ENCODE measurements at regions not wholly inside any gene's neighbourhood (a gene's known extent, or its start where the extent isn't known, plus 50 kb on each side); places are given as distances from the start of the nearest gene placed in this dataset.
A peak's percentile ranks its signal among the peaks of the same experiment; 100 is the strongest.
"Not testable (repeated sequence)": the region's sequence is repeated elsewhere in the genome, so short reads cannot be mapped to it uniquely, and the experiment has no call there.

DNA sequence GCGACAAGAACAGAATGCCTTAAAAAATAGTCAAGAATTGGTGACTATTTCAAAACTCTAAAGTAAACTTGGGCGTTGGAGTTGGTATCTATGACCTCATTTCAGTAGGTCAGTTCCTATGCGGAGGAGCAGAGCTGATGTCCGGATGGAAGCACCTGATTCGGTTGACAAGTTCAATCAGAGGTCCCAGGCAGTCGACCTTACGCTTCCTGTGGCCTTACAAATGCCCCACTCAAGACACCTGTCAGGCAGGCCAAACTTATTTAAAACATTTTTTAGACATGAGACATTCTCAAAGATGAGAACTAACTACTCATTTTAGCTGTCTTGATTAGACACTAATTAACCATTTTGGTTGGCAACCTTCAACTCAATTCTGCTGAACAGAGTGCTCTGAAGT, 137.7 kb upstream of the ADAMTS3 start:
- H3K27ac Mint-ChIP-seq: no peak overlapping the region
- H3K4me3 Mint-ChIP-seq: no peak overlapping the region
- DNase-seq (no peak), ATAC-seq (no peak)
- peaks cover 3% of the 10 kb centered on the region for H3K4me1 Mint-ChIP-seq
- CTCF ChIA-PET: no interaction called here
- no peaks in the 10 kb centered on the region for H3K9me3 Mint-ChIP-seq (ENCODE audit: low read depth)
- no peaks in the 10 kb centered on the region for H3K36me3 Mint-ChIP-seq
- H3K27me3 Mint-ChIP-seq: peaks cover 12% of the 10 kb centered on the region

DNA sequence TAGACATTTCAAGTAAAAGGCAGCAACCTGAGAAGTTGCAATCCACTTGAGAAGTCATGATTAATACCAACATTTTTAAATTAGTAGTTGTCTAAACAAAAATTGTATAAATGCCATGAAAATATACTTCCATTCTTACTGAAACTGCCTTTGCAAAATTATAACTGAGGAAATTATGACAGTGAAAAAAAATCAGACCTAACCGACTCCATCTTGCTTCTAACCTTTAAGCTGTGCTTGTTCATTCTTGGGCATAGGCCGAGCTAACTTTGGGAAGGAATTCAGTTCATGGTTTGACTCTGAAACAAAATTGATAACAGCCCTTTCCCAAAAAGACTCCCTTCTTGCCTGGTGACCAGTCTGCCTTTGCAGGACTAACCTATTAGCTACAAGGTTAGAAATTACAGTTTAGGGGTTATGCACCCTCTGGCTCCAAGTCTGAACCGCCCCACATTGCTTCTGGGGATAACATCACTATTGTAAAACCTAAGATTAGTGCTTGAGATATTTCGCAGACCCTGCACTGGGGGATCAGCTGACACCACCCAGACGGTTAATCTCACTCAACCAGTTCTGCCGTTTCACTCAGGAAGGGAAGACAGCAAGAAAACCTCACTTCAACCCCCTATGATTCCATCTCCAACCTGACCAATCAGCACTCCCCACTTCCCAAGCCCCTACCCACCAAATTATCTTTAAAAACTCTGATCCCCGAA, 136.1 kb upstream of the ADAMTS3 start:
- DNase-seq; H3K4me3 Mint-ChIP-seq; ATAC-seq; CTCF ChIA-PET; H3K27ac Mint-ChIP-seq; H3K27me3 Mint-ChIP-seq; H3K4me1 Mint-ChIP-seq; H3K36me3 Mint-ChIP-seq; H3K9me3 Mint-ChIP-seq (ENCODE audit: low read depth): not testable (repeated sequence)

DNA sequence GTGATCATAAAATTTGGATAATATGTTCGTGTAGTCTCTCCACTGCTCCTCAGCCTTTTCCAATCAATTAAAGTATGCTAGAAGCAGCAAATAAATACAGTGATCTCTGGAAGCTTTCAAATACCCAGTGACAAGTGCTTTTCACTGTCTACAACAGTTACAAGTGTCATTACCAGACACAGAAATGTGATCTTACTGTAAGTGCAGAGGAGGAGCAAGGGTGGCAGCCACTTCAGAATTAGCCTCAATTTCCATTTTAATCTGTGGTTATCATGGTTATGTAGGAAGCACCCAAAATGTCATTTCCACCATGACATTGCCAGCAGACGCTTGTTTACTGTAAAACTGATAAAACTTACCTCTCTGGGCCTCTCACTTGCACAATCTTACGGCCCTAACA, 133.9 kb upstream of the ADAMTS3 start:
- no peaks in the 10 kb centered on the region for H3K9me3 Mint-ChIP-seq (ENCODE audit: low read depth)

DNA sequence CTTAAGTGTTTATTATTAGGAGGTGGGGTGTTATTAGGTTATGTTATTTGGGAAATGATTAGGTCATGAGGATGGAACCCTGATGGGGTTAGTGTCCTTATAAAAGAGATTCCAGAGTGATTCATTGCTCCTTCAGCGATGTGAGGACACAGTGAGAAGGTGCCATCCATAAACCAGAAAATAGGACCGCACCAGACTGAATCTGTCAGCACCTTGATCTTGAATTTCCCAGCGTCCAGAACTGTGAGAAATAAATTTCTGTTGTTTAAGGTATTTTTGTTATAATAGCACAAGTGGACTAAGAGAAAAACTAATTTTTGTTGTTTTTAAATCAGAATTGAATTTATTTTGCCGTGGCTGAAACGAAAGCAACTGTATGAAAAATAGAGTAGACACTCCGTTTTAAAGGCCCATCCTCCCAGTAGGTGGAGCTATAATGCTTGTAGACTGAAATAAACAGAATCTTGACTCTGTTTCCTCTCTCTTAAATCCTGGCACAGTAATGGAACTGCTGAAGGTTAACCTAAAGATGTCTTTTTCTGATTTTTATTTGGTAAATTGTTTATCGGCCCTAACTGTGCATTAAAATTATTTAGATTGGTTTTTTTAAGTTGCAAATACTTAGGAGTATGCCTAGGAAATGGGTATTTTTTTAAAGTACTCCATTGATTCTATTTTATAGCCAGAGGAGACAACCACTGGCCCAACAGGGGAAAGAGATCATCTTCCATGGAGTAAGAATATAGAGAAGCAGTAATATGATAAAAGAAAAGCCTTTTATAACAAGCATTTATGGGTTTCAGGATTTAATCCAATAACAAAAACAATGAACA, 133.2 kb upstream of the ADAMTS3 start:
- peak; percentile 69 for ATAC-seq
- Mint-ChIP-seq H3K36me3 (no peaks in the 10 kb centered on the region), H3K4me3 (peak overlapping the region; percentile 70), H3K27ac (no peak overlapping the region), H3K4me1 (peaks cover 3% of the 10 kb centered on the region), H3K27me3 (peaks cover 6% of the 10 kb centered on the region), H3K9me3 (ENCODE audit: low read depth) (no peaks in the 10 kb centered on the region)
- CTCF ChIA-PET: no interaction called here
- peak; percentile 45 for DNase-seq

More for the DNA sequence above, 133.9 kb upstream of the ADAMTS3 start:
- ATAC-seq: no peak
- peaks cover 6% of the 10 kb centered on the region for H3K27me3 Mint-ChIP-seq
- H3K4me1 Mint-ChIP-seq: peaks cover 3% of the 10 kb centered on the region
- no peak overlapping the region for H3K4me3 Mint-ChIP-seq
- H3K36me3 Mint-ChIP-seq: no peaks in the 10 kb centered on the region
- DNase-seq: no peak
- CTCF ChIA-PET: no interaction called here
- no peak overlapping the region for H3K27ac Mint-ChIP-seq

DNA sequence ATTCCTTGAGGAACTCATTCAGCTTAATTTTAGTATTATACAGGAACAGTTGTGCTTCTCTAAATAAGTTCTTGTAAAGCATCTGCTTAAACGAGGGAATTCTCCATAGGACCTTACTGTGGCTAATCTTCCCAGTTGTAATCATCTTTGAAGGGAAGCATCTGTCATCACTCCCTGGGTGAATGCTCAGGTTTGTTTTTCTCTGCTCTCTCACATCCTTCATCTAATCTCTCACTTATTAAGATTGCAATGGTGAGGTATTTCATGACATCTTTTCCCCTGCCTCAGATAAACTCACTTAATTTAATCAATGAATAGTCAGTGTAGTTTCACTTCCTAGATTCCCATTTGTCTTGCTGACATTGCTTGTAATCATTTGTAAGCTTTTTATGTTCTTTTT, 121.8 kb upstream of the ADAMTS3 start:
- Mint-ChIP-seq H3K4me3 (no peak overlapping the region), H3K9me3 (ENCODE audit: low read depth) (no peaks in the 10 kb centered on the region), H3K27ac (no peak overlapping the region), H3K36me3 (no peaks in the 10 kb centered on the region), H3K4me1 (no peaks in the 10 kb centered on the region), H3K27me3 (no peaks in the 10 kb centered on the region)
- ATAC-seq (no peak), DNase-seq (no peak)
- CTCF ChIA-PET: no interaction called here

DNA sequence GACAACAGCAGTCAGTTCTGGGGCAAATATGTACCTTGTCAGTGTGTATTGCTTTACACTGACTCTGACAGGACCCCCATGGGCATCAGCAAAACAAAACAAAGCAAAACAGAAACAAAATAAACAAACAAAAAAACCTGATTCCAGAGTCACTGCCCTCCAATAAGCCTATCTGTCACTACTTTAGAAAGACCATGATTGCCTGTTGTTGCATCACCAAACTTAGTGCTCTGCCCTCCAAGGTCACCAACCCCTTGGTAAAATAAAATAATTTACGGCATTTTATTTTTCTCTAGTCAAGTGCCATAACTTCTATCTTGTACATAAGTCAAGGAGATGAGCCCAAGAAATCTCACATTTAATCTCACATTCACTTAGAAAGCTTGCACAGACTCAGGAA, 120.9 kb upstream of the ADAMTS3 start:
- ATAC-seq (no peak), DNase-seq (no peak)
- no peak overlapping the region for H3K4me3 Mint-ChIP-seq
- H3K36me3 Mint-ChIP-seq: no peaks in the 10 kb centered on the region
- no peak overlapping the region for H3K27ac Mint-ChIP-seq
- no peaks in the 10 kb centered on the region for H3K4me1 Mint-ChIP-seq
- CTCF ChIA-PET: no interaction called here
- no peaks in the 10 kb centered on the region for H3K9me3 Mint-ChIP-seq (ENCODE audit: low read depth)
- no peaks in the 10 kb centered on the region for H3K27me3 Mint-ChIP-seq

DNA sequence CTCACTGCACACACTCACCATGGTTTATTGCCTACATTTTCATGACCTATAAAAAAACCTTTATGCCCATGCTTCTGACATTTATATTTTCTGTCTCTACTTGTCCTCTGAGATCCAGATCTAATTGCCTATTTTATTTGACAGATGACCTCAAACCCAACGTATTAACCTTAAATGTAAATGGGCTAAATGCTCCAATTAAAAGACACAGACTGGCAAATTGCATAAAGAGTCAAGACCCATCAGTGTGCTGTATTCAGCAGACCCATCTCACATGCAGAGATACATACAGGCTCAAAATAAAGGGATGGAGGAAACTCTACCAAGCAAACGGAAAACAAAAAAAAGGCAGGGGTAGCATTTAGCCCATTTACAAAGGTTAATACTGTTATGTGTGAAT, 117.4 kb upstream of the ADAMTS3 start:
- CTCF ChIA-PET; DNase-seq; H3K27me3 Mint-ChIP-seq; H3K4me1 Mint-ChIP-seq; ATAC-seq; H3K9me3 Mint-ChIP-seq (ENCODE audit: low read depth); H3K4me3 Mint-ChIP-seq; H3K36me3 Mint-ChIP-seq; H3K27ac Mint-ChIP-seq: not testable (repeated sequence)

DNA sequence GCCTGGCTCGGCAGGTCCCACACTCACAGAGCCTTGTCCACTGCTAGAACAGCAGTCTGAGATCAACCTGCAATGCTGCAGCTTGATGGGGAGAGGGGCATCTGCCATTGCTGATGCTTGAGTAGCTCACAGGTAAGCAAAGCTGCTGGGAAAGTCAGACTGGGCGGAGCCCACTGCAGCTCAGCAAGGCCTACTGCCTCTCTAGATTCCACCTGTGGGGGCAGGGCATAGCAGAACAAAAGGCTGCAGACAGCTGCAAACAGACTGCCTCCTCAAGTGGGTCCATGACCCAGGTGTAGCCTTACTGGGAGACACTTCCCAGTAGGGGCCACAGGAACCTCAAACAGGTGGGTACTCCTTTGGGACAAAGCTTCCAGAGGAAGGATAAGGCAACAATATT, 110.6 kb upstream of the ADAMTS3 start:
- Mint-ChIP-seq H3K4me1 (no peaks in the 10 kb centered on the region), H3K27me3 (no peaks in the 10 kb centered on the region), H3K9me3 (ENCODE audit: low read depth) (no peaks in the 10 kb centered on the region), H3K4me3 (no peak overlapping the region), H3K36me3 (no peaks in the 10 kb centered on the region), H3K27ac (no peak overlapping the region)
- no peak for ATAC-seq
- CTCF ChIA-PET: interaction anchor here (1.5 kb wide), 1 partner anchor 21 kb away, joined by 3 read pairs; no protein-coding TSS in a partner anchor
- no peak for DNase-seq

DNA sequence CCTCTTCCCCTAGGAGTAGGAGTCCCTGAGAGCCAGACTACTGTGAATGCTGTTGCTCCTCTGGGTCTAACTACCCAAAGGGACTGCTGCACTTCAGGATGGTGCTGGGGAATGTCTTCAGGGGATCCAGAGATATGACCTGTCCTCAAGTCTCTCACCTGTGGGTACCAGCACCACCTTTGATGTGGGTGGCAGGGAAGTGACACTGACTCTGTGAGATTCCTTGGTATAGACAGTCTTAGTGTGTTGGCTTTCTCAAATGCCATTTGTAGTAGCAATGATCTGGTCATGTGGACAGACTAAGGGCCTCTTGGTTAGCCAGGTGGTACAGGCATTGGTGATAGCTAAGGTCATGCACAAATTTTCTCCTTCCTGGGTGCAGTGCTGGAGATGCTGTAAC, 108.9 kb upstream of the ADAMTS3 start:
- ATAC-seq (no peak), DNase-seq (no peak)
- no peak overlapping the region for H3K4me3 Mint-ChIP-seq
- CTCF ChIA-PET: no interaction called here
- H3K9me3 Mint-ChIP-seq (ENCODE audit: low read depth): no peaks in the 10 kb centered on the region
- no peak overlapping the region for H3K27ac Mint-ChIP-seq
- no peaks in the 10 kb centered on the region for H3K4me1 Mint-ChIP-seq
- H3K36me3 Mint-ChIP-seq: no peaks in the 10 kb centered on the region
- H3K27me3 Mint-ChIP-seq: no peaks in the 10 kb centered on the region

DNA sequence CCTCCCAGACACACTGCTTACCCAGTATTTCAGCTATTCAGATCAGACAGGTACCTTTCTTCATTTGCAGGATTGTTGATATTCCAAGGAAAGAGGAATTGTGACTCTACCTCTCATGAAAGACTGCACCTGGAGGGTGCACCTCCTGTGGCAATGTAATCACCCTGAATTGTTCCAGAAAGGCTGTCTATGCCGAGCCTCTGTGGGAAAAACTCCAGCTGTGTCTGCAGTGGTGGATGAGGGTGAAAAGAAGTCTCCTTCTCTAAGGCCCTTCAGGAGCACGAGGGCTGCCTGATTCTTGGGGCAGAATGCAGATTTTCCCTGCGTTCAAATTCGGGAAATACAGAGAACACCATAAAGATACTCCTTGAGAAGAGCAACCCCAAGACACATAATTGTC, 108.2 kb upstream of the ADAMTS3 start:
- no peak for DNase-seq
- Mint-ChIP-seq H3K4me1 (no peaks in the 10 kb centered on the region), H3K4me3 (no peak overlapping the region), H3K9me3 (ENCODE audit: low read depth) (no peaks in the 10 kb centered on the region), H3K27ac (no peak overlapping the region), H3K36me3 (no peaks in the 10 kb centered on the region), H3K27me3 (no peaks in the 10 kb centered on the region)
- no peak for ATAC-seq
- CTCF ChIA-PET: no interaction called here

DNA sequence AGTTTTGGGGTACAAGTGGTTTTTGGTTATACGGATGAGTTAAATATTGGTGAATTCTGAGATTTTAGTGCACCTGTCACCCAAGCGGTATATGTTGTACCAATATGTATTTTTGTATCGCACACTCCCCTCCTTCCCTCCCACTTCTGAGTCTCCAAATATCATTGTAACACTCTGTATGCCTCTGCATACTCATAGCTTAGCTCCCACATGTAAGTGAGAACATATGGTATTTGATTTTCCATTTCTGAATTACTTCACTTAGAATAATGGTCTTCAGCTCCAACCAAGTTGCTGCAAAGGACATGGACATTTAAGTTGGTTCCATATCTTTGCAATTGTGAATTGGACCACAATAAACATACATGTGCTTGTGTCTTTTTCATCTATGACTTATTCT, 103.0 kb upstream of the ADAMTS3 start:
- Mint-ChIP-seq H3K27ac (no peak overlapping the region), H3K4me3 (no peak overlapping the region), H3K36me3 (no peaks in the 10 kb centered on the region), H3K27me3 (no peaks in the 10 kb centered on the region), H3K4me1 (no peaks in the 10 kb centered on the region), H3K9me3 (ENCODE audit: low read depth) (no peaks in the 10 kb centered on the region)
- no peak for DNase-seq
- CTCF ChIA-PET: no interaction called here
- no peak for ATAC-seq

DNA sequence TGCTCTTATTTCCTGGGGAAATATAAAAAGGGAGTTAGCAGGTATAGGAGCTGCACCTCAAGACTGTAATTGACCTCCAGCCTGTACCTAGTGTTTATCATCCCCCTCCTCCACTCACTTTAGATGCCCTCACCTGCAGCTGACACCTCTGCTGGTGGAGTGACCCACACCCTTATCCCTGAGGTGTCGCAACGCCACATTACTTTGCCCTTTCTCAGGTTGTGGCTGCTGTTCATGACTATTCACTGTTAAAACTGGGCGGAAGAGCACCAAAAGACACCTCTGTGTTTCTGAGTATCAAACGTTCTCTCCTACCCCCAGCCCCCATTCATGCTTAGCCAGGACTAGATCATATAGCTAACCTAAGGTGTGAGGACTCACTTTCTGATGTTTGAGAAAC, 101.5 kb upstream of the ADAMTS3 start:
- H3K36me3 Mint-ChIP-seq: no peaks in the 10 kb centered on the region
- ATAC-seq: no peak
- H3K27ac Mint-ChIP-seq: no peak overlapping the region
- DNase-seq: no peak
- H3K4me1 Mint-ChIP-seq: no peaks in the 10 kb centered on the region
- no peaks in the 10 kb centered on the region for H3K27me3 Mint-ChIP-seq
- no peak overlapping the region for H3K4me3 Mint-ChIP-seq
- H3K9me3 Mint-ChIP-seq (ENCODE audit: low read depth): no peaks in the 10 kb centered on the region
- CTCF ChIA-PET: no interaction called here

DNA sequence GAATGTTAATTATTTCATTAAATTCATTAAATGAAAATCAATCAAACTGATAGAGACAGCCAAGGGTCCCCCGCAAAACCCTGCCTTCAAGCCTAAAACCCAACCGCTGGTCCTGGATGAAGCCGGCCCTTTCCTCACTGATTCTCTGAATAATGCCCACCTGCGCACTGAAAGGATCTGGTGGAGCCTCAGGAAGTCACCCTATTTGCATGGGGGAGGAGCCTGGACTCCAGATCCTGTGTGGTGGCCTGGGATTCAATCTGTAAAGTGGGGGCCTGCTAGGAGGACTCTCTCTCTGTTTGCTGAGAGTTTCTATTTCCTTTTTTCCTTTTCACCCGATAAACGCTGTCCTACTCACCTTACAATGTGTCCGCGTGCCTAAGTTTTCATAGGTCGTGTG, 97.9 kb upstream of the ADAMTS3 start:
- Mint-ChIP-seq H3K9me3 (ENCODE audit: low read depth) (no peaks in the 10 kb centered on the region), H3K27ac (no peak overlapping the region), H3K27me3 (no peaks in the 10 kb centered on the region), H3K36me3 (no peaks in the 10 kb centered on the region), H3K4me1 (no peaks in the 10 kb centered on the region), H3K4me3 (no peak overlapping the region)
- CTCF ChIA-PET: no interaction called here
- no peak for DNase-seq
- ATAC-seq: no peak

DNA sequence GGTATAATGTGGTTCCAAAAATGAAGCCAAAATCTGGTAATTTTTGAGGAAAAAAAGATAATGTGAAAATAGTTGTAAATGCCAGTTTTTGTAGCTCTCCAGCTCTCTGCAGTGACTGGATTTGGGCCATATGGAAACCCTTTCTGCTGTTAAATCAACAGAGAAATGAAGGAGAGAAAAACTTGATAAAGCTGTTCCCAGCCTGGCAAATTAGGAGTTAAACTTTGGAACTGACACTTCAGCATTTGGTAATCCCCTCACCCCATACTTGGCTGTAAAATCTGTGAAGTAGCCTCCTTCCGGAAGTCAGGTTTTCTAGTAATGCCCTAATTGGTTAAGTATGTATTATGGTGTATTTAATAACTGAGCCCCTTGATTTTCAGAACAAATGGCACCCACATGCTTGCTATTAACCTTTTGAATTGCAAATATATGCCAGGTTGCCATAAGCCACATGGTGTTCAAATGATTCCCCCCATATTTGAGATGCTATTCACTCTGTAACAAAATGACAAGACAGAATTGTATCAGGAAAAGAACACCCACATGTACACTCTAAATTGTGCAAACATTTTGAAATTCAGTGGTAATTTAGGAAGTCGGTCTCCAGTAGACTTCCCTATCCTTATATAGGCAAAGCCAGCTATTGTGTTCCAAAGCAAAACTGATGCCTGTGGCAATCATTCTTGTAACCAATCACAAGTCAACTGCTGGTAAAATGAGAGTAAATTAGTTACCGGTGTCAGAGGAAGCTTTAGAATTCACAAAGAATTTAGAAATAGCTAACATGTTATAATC, 96.3 kb upstream of the ADAMTS3 start:
- H3K27me3 Mint-ChIP-seq: no peaks in the 10 kb centered on the region
- CTCF ChIA-PET: no interaction called here
- DNase-seq (no peak), ATAC-seq (no peak)
- no peak overlapping the region for H3K4me3 Mint-ChIP-seq
- no peaks in the 10 kb centered on the region for H3K36me3 Mint-ChIP-seq
- H3K27ac Mint-ChIP-seq: no peak overlapping the region
- H3K9me3 Mint-ChIP-seq (ENCODE audit: low read depth): no peaks in the 10 kb centered on the region
- H3K4me1 Mint-ChIP-seq: no peaks in the 10 kb centered on the region

Measured in activated CD8-positive, alpha-beta memory T cell treated with anti-CD3 and anti-CD28 coated beads, Interleukin-2, amount 10 ng/mL, durations not matched to agents 7 days and 5 days (primary cell).